NCI-H748 (cell line): ENCODE measurements at regions not wholly inside any gene's neighbourhood (a gene's known extent, or its start where the extent isn't known, plus 50 kb on each side); places are given as distances from the start of the nearest gene placed in this dataset.
"Not testable (repeated sequence)": the region's sequence is repeated elsewhere in the genome, so short reads cannot be mapped to it uniquely, and the experiment has no call there.

Experiments used
- DNase-seq: peaks from one replicate; lab custom pipeline; 2025; ENCODE audit not compliant: unreplicated experiment; lab: John Stamatoyannopoulos, UW

DNA sequence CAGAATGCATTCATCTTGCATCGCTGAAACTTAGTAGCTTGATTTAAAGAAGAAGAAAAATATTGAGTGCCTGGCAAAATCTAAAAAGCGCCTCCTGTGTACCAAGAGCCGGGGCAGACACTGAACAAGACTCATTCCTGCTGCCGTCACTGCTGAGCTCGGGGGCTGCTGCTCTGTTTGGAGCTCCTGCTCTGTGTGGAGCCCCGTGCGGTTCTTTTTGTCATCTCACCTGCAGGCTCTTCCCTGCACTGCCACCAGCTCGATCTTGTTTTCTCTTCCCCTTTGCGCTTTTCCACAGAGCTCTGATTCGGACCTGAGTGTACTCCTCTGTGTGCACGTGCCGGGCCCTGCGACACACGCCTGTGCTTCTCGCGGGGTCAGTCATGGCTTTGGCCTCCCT, 462.1 kb upstream of the DPP6 start:
- no peak for DNase-seq

DNA sequence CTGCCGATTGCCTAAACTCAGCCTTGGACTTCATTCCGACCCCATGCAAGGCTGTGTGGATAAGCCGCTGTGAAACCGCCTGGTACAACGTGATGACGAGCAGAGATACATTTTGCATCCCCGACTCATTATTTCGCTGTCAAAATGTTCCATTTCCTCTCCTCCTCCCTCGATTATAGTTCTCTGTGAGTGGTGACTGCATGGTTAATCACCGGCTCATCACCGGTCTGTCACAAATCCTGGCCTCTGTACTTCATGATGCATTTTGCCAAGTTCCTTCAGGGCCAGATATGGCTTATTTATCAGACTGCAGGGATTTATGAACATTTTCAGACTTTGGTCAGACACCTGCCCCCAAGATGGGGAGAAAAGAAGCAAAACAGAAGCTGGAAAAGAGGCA, 461.6 kb upstream of the DPP6 start:
- no peak for DNase-seq

DNA sequence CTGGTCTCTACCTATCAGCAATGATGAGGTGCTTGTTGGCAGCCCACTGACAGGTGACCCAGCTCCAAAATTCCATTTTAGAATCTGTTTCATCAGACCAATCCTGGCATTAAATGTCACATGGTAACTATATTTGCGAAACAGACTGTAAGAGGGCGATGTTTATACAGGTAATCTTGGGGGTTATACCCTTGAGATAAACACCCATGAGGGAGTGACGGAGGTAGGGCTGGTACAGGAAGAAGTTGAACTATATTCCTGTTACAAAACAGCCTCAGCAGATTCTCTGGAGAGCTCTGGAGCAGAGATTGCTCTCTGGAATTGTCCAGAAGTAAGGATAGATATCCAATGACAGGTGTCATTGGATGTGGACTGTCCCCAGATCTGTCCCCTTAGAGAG, 444.8 kb upstream of the DPP6 start:
- DNase-seq, result no peak

DNA sequence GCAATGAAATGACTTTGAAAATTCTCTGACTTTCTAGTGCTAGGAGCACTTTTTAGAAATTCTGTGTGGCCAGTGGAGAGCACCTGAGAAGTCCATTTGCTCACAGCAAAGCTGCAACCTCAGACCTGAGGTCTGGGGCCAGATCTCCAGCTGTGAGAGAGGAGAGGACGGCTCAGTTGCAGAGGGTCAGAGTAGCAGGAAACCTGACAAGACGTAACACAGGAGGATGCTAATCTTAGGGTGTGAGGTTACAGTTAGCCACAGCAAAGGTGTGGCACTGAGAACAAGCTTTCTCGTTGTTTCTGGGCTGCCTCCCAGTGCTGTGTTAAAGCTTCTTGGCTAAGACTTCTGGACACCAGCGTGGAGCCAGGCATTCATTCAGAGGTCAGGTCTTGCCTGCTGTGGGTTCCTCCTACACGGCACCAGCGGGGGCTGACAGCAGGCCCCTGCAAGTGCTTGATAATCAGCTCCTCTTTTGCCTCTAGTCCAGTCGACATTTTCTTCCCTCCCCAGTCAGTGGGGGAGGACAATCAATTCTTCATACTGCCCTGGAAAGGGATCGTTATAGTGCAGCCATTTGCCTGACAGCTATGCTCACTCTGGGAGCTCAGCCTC, 435.4 kb upstream of the DPP6 start:
- no peak for DNase-seq

DNA sequence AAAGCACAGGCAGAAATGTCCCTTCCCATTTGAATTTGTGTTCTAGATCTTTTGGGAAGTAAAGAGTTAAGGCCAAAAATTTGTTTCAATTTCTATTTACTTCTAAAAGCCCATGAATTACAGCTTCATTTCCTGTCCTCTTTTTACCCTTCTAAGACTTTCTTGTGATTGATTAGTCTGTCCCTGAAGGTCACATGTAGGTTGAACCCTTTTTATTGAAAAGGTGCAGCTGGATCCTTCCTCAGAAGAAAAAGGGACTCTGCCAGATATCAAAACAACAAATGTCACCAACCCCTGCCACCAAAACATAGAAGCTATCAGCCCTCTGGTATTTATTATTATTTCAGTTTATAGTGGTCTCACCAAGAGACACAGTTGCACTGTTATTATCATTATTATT, 424.9 kb upstream of the DPP6 start:
- DNase-seq, result no peak

DNA sequence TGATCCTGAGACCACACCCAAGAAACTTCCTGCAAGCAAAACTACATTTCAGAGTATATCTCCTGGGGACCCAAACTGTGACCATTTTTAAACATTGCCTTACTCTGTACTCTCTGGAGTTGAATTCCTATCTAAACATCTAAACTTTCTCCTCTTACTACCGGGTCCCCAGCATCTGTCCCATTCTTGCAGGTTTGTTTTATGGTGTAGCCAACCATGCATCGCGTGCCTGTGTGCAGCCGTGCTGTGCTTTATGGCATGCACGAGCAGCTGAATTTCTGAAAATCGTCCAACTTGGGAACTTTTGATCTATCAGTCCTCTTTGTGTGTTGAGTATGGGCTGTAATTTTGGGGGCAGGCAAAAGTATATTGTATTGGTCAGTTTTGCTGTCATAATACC, 423.8 kb upstream of the DPP6 start:
- DNase-seq, result no peak

DNA sequence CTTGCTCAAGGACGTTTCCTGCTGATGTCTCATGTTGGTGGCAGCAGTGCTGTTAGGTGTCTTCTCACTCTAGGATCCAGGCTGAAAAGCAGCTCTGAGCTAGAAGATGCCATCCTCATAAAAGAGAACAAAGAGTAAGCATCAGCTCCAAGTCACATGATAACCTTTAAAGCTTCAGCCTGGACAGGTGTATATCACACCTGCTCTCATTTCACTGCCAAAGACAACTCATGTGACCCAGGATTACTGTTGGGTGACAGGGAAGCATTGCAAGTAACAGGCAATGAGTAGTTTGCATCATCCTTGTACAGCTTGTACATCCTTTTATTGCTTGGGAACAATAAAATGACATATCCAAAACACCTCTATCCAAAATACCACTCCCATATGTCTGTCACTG, 423.4 kb upstream of the DPP6 start:
- DNase-seq, result peak; percentile 3

DNA sequence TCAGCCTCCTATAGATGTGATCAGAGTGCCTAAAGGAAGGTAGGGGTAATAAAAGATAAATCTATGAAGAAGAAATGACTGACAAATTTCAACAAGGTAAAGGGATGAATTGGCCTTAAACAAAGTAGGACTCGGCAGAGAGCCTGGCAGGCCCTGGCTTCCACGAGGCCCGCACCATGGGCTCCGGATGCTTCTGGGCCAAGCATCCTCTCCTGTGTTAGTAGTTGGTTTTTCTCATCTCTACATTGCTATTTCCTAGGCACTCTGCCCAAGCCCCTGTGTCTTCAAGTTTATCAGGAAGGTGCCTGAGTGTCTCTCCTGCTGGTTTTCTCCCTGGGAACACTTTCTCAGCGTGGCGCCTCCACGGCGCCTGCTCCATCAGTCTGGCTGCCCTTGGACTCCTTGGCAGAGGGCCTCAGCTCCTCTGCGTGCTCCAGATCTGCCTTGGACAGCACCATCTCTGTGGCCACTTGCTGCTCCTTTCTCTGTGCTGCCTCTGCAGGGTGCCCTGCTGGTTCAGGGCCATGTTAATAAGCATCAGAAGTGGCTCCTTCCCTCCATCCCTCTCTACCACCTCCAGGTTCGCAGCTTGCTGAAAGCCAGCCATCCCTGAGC, 413.3 kb upstream of the DPP6 start:
- no peak for DNase-seq

DNA sequence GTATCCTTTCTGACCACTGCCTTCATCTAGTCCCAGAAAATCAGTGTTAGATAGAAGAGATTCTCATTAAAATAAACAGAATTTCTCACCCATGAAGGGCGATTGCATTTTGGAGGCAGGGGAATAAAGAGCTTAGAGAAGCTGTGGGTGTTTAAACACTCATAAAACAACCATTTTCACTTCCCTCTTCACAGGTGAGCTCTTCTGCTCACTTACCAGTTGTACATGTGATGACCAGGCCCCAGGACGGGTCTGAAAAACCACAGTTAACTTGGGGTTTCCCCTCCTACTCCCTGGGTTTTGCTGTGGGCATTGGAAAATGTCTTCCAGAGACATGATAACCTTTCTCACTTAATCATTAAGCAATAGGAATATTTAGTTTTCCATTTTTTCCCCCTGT, 411.6 kb upstream of the DPP6 start:
- no peak for DNase-seq

DNA sequence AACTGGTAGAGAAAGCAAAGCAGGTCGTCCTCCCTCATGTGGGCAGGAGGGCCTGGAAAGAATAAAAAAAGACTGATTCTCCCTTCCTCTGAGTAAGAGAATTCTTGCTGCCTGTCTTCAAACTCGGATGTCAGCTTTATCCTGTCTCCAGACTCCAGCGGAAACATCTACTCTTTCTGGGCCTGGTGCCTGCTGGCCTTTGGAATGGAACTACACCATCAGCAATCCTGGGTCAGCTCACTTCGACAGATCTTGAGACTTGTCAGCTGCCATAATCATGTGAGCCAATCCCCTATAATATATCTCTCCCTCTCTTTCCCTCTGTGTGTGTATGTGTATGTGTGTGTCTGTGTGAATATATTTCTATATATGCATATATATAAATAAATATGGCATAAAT, 411.0 kb upstream of the DPP6 start:
- no peak for DNase-seq

DNA sequence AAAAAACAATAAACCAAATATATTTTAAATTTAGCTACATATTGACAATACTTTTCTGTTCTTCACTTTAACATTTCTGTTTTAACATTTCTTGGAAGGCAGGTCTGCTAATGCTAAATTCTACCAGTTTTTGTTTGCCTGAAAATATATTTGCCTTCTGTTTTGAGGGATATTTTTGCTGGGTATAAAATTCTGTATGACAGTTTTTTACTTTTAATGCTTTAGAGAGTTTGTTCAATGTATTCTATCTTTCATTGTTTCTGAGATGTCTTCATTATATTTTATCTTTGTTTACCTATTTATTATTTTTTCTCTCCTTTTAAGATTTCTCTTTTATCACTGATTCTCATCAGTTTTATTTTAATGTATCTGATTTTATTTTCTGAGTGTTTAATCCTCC, 409.2 kb upstream of the DPP6 start:
- no peak for DNase-seq

DNA sequence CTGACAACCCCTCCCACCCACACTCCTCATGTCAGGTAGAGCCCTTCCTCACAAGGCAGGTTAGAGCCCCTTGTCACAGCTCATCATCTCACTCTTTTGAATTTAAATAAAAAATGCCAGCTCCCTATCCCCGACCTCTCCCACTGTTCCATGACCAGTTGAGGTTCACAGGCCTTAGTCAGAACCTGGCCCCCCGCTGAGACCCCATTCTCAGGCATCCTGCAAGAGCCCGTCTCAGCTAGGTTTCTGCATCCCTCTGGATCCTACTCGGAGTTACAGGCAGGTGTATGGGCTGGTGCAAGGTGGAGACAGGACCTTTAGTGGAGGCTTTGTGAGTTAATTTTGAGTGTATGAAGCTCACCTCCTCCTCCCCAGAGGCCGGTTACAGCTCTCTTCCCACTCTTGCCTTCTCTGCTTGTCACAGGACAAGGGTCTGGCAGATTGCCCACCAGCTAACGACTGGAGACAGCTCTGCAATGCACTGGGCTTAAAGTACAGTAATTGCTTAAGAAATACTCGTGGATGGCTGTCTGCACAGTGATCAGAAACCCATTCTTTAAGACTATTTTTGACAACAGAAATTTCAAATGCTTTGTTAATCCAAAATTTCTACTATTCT, 394.9 kb upstream of the DPP6 start:
- no peak for DNase-seq

DNA sequence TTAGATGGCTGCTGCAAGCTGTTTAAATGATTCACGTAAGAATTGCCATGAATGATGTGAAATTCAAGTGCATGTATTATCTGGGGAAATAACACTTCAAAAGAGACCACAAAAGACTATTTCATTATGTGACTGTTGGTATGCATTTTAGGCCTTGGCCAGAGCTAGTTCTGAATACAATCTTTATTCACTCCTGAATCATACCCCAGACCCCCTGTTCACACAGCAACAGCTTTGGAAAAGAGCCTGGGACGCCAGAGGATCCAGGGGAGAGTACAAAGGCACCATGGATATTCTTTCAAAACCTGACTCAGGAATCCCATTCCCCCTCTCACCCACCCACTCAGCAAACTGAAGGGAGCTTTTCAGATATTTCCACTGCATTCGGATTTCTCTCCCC, 377.1 kb upstream of the DPP6 start:
- DNase-seq, result no peak

DNA sequence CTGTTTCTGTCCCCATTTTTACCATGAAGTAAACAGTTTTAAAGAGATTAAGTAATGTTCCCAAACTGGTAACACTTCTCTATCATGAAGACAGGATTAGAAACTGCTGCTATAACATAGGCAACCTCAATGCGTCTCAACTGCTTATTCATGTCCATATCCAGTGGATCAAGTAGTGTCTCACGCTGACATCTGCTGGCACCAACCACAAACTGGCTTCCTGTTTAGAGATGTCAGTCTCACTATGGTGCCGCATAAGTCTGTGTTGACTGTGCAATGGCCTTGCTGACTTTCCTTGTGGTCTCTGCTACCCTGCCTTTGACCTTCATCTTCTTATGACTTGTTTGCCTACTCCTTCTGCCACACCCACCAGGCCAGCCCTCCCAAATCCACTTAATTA, 369.6 kb upstream of the DPP6 start:
- DNase-seq, result no peak

DNA sequence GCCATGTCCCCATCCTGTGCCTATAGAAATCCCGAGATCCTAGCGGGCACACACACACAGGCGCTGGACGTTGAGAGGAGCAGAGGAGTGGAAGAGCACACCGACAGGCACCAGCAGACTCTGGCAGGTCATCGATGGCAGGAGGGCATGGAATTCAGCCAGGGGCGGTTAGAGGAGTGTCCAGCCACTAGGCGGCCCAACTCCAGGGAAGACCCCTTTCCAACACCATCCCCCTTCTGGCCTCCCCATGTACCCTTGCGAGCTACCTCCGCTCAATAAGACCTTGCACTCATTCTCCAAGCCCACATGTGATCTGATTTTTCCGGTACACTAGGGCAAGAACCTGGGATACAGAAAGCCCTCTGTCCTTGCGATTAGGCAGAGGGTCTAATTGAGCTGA, 356.0 kb upstream of the DPP6 start:
- no peak for DNase-seq

DNA sequence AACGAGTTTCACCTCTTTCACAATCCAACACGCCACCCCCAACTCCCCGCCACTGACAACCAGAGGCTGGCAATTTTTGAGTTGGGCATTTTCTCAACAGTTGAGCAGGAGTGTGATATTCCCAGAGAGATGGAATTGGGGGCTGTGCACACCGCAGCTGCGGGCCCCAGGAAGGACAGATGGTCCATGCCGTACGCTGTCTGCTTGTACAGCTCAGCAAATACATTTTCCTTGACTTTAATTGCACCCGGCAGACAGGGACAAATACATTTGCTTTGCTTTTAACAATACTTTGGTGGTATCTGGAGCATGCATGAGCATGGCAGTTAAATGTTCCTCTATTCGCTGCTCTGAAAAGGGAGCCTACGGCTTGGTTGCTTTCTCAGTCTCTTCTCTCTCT, 354.2 kb upstream of the DPP6 start:
- DNase-seq, result no peak

DNA sequence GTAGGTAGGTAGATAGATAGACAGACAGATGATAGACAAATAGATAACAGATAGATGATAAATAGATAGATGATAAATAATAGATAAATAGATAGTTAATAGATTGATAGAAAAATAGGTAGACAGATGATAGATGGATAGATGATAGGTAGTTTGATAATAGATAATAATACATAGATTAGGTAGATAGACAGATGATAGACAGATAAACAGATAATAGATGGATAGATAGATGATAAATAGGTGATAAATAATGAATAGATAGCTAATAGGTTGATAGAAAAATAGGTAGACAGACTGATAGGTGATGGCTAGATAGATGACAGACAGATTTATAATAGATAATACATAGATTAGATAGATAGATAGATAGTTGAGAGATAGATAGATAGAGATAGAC, 350.5 kb upstream of the DPP6 start:
- DNase-seq, result no peak

DNA sequence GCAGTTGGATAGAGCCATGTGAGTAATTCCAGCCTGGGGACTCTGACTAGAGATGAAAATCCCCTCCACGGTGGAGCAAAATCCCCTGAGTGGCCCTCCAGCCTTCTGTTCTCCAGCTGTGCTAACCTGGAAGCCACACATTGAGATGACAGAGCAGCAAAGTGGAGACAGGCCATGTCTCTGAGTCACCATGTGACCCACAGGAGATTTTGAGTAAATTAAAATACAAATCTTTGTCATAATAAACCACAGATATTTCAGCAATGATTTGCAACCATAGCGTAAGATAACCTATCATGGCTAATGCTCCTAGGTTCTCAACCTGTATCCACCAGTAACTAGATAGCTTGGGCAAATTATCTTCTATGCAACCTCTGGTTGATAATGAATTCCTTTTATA, 328.3 kb upstream of the DPP6 start:
- not testable (repeated sequence) for DNase-seq

DNA sequence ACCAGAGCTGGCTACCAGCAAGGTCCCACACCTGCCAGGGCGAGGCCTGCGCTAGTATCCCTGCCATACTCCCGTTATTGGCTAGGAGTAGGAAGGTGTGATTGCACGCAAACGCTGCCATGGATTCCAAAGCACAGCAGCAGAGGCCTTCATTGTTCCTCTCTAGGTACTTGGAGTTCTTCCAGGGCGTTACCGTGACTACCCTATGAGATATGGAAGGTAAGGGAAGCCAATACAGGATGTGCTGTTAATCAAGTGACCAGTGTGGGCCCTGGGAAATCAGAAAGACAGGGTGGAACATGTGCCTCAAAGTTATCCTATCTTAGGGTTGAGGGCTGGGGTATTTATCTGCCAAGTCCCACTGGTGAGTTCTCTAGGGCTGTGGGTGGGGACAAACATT, 320.7 kb upstream of the DPP6 start:
- not testable (repeated sequence) for DNase-seq

DNA sequence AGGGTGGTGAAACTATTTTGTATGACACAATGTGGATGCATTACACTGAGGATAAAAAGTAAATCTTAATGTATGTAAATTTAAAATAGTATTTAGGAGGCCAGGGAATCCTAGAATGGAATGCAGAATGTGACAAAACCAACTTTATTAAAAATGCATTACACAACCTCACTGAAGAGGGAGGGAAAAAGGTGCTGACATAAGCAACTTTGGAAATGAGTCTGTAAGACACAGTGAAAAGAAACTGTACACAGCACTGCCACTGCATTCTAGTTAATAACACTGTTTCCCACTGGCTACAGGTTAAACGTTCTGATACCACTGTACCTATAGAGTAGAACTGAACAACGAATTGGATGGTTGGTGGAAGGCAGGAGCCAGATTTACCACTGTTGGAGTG, 308.8 kb upstream of the DPP6 start:
- not testable (repeated sequence) for DNase-seq

DNA sequence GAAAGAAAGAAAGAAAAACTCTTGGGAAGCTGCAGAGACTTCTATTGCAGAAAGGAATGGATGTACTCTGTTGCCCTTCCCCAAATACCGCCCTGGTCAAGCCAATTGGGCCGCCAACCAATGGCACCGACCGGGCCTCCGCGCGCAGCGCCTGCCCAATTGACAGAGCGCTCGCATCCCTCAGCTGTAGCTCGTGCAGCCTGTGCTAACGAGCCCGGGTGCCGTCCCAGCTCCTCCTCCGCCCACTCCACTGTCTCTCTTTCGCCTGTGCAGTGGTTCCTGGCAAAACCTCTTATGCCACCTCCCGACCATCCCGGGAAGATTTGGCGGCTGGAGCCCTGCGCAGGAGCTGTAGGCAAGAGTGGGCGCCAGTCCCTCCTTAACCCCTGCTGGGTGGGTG, 304.2 kb upstream of the DPP6 start:
- not testable (repeated sequence) for DNase-seq

DNA sequence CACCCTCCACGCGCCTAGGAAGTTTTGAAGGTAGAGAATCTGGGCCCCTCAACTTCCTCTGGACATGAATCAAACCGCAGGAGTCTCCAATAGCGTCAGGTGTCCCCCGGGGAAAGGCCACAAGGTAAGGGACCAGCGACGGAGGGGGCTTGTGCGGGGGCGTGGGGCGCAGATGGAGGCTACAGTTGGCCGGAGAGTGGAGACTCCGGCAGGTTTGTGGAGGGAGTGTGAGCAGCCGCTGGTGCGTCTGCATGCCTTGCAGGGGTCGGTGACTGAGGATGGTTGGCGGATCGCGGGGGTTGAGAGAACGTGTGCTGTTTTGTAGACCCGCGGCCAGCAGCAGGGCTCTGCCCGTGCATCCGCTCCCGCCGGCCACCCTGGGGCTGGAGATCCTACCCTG, 303.3 kb upstream of the DPP6 start:
- peak; percentile 20 for DNase-seq

DNA sequence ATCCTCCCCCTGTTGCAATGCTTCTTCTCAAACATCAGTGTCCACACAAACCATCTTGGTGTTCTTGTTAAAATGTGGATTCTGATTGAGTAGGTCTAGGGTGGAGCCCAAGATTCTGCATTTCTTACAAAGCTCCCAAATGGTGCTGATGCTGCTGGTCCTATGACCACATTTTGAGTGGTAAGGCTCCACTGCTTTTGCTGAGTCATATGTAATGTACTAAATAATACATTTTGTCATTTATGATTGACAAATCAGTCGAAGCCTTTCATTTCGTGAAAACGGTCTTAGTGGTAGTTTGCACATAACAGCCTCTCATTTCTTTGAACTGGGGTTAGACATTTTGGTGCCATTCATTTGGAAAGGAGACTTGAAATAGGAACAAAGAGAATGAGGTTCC, 286.3 kb upstream of the DPP6 start:
- not testable (repeated sequence) for DNase-seq
